ENCODE measurements at regions not wholly inside any gene's neighbourhood (a gene's known extent, or its start where the extent isn't known, plus 50 kb on each side); places are given as distances from the start of the nearest gene placed in this dataset.

- Histone ChIP-seq H4K91ac (replicated peaks; ENCODE audit: insufficient read length, low read length) (no peak overlapping the region), H2BK12ac (ENCODE audit: low read depth, low read length) (no peak overlapping the region), H3K23ac (ENCODE audit: insufficient read length) (no peak overlapping the region), H3K14ac (ENCODE audit: insufficient read length) (no peak overlapping the region), H3K27me3 (replicated peaks in 1 of 4; ENCODE audit: control insufficient read depth in 3 of 4, extremely low read depth in 1 of 4, insufficient read depth in 3 of 4, low read length in 3 of 4) (no peaks in the 10 kb centered on the region; a peak in 1 of 7 replicates), H3K79me2 (ENCODE audit: control insufficient read depth in 1 of 2, insufficient read depth in 2 of 2, low read length in 2 of 2) (no peaks in the 10 kb centered on the region), H2AFZ (ENCODE audit: low read length) (no peak overlapping the region), H3K79me1 (ENCODE audit: low read depth, low read length) (no peaks in the 10 kb centered on the region), H2BK5ac (ENCODE audit: low read depth, low read length) (no peak overlapping the region), H3K27ac (ENCODE audit: low read depth, low read length) (no peak overlapping the region), H3K23me2 (ENCODE audit: low read depth, low read length) (no peaks in the 10 kb centered on the region), H4K5ac (ENCODE audit: insufficient read length, low read depth, low read length) (no peak overlapping the region), H3K18ac (ENCODE audit: extremely low read depth, low read length) (no peak overlapping the region), H3K9me3 (ENCODE audit: insufficient read depth in 2 of 2, low read depth in 1 of 2, low read length in 1 of 2) (no peaks in the 10 kb centered on the region), H3K56ac (replicated peaks; ENCODE audit: insufficient read length, low read depth, low read length) (no peak overlapping the region), H3K4me1 (replicated peaks in 1 of 4; ENCODE audit: control insufficient read depth in 3 of 4, insufficient read depth in 4 of 4, low read length in 3 of 4) (no peaks in the 10 kb centered on the region; a peak in 1 of 7 replicates), H3K4me2 (ENCODE audit: insufficient read depth in 1 of 2, low read depth in 2 of 2, low read length in 2 of 2) (no peak overlapping the region), H4K20me1 (replicated peaks in 1 of 2; ENCODE audit: control insufficient read depth in 1 of 2, insufficient read depth in 2 of 2, low read length in 2 of 2) (no peaks in the 10 kb centered on the region), H3K9ac (replicated peaks in 1 of 4; ENCODE audit: extremely low read depth in 1 of 4, low read depth in 3 of 4, low read length in 3 of 4) (no peak overlapping the region), H2BK15ac (ENCODE audit: low read length) (no peak overlapping the region), H2AK5ac (ENCODE audit: low read depth, low read length) (no peak overlapping the region), H3K36me3 (ENCODE audit: control insufficient read depth in 2 of 4, insufficient read depth in 4 of 4, low read length in 3 of 4) (no peaks in the 10 kb centered on the region), H3K4ac (replicated peaks; ENCODE audit: insufficient read length, low read depth, low read length) (no peak overlapping the region), H2BK120ac (replicated peaks; ENCODE audit: low read depth, low read length) (no peak overlapping the region), H4K8ac (ENCODE audit: extremely low read depth, insufficient read depth, low read length) (no peak overlapping the region), H2BK20ac (ENCODE audit: low read length) (no peak overlapping the region), H3K4me3 (ENCODE audit: extremely low read depth in 1 of 4, insufficient read depth in 2 of 4, low read depth in 3 of 4, low read length in 4 of 4) (no peak overlapping the region)
- FAIRE-seq (no peak), DNase-seq (ENCODE audit: low read depth in 1 of 2, low spot score in 2 of 2) (no peak)
- no peak for TF ChIP-seq MAFK (IDR thresholded peaks at IDR 0.05; ENCODE audit: low read depth, low read length)
- TF ChIP-seq POLR2A (IDR thresholded peaks at IDR 0.05; ENCODE audit: control extremely low read depth in 1 of 2, low read depth in 2 of 2, low read length in 2 of 2): no peak
- no peak for TF ChIP-seq TCF12 (IDR thresholded peaks at IDR 0.05; ENCODE audit: low read depth, low read length)
- no peak for TF ChIP-seq ZNF274 (IDR thresholded peaks at IDR 0.05; ENCODE audit: borderline replicate concordance, extremely low read depth, low read length)
- no peak for TF ChIP-seq EGR1 (IDR thresholded peaks at IDR 0.05; ENCODE audit: borderline replicate concordance, low read depth, low read length)
- WGBS, 2 experiments (ENCODE audit: extremely low coverage in 1 of 2, insufficient coverage in 1 of 2, insufficient read length in 1 of 2, insufficient replicate concordance in 2 of 2, low coverage in 1 of 2, low lambda C conversion rate in 2 of 2, missing lambda C conversion rate in 1 of 2): 80 to 100% methylated on average over 1 to 4 of the region's 4 CpGs
- ChIA-PET CTCF (ENCODE audit: partially characterized antibody) (interaction anchor here (0.6 to 1.2 kb wide), 2 partner anchors 26 to 207 kb away, joined by 3 to 4 read pairs; no protein-coding TSS in a partner anchor), POLR2A (ENCODE audit: partially characterized antibody) (no interaction called here)
Observed at GRCh38 chr9:90459321-90459720, 183.3 kb downstream of the DIRAS2 start.

Data from H1 (cell line).